GM13977 (cell line): ENCODE measurements at regions not wholly inside any gene's neighbourhood (a gene's known extent, or its start where the extent isn't known, plus 50 kb on each side); places are given as distances from the start of the nearest gene placed in this dataset.

Source experiments
- DNase-seq: peaks from one replicate; pipeline ENCODE4 v3.0.0; 2012; ENCODE audit warnings: low spot score
- CTCF ChIP-seq: IDR thresholded peaks from 2 replicates; pipeline ENCODE4 v1.5.1; 2012; ENCODE audit warnings: mild to moderate bottlenecking, control low read depth; ENCODE audit not compliant: insufficient read depth; ENCODE audit errors: extremely low read depth, missing control alignments
- in situ Hi-C: fragments of 300-500 bp; cut with MboI; formaldehyde crosslinking; loops from one replicate; pipeline ENCODE4 v1.12.0; 2022; ENCODE audit warnings: low sequenced_read_pairs, low pct_unique_long_range_greater_than_20kb, mixed read lengths, inconsistent platforms; ENCODE audit not compliant: unreplicated experiment

- no peak for DNase-seq
- in situ Hi-C loops = no loop called here
- no peak for TF ChIP-seq CTCF
Measured at GRCh38 chr9:104276709-104277245, 182.7 kb downstream of the SMC2 start.

- TF ChIP-seq CTCF = no peak
- in situ Hi-C loops = no loop called here
- no peak for DNase-seq
Measured at GRCh38 chr9:104278929-104279496, 184.9 kb downstream of the SMC2 start.

- in situ Hi-C loops = no loop called here
- no peak for DNase-seq
- TF ChIP-seq CTCF = no peak
Measured at GRCh38 chr9:104279535-104280177, 185.5 kb downstream of the SMC2 start.

GRCh38 chr9:104280178-104280560 lies 186.1 kb downstream of the SMC2 start:
- no peak for TF ChIP-seq CTCF
- no peak for DNase-seq
- in situ Hi-C loops = no loop called here

GRCh38 chr9:104280711-104281110 lies 186.6 kb downstream of the SMC2 start:
- no peak for TF ChIP-seq CTCF
- no peak for DNase-seq
- in situ Hi-C loops = no loop called here

GRCh38 chr9:104286187-104286586 lies 192.1 kb downstream of the SMC2 start:
- in situ Hi-C loops = no loop called here
- no peak for TF ChIP-seq CTCF
- no peak for DNase-seq

GRCh38 chr9:104286799-104287198 lies 192.7 kb downstream of the SMC2 start:
- DNase-seq = no peak
- TF ChIP-seq CTCF = no peak
- in situ Hi-C loops = no loop called here
